WERI-Rb-1 (cell line): ENCODE measurements at regions not wholly inside any gene's neighbourhood (a gene's known extent, or its start where the extent isn't known, plus 50 kb on each side); places are given as distances from the start of the nearest gene placed in this dataset.
"Not testable (repeated sequence)": the region's sequence is repeated elsewhere in the genome, so short reads cannot be mapped to it uniquely, and the experiment has no call there.

Experiments
- DNase-seq: peaks from one replicate; pipeline ENCODE4 v3.0.0-alpha.2; 2020
- H3K27ac ChIP-seq: fragments of 250-450 bp; sonication (Bioruptor Pico); 2 replicates; pipeline ENCODE4 v1.5.1; 2020; ENCODE audit warnings: mild to moderate bottlenecking, moderate library complexity
- H3K27me3 ChIP-seq: fragments of 250-450 bp; sonication (Bioruptor Pico); 2 replicates; pipeline ENCODE4 v1.5.1; 2021; ENCODE audit warnings: mild to moderate bottlenecking, low read depth, moderate library complexity; ENCODE audit not compliant: insufficient read depth, severe bottlenecking
- H3K36me3 ChIP-seq: fragments of 250-450 bp; sonication (Bioruptor Pico); 2 replicates; pipeline ENCODE4 v1.5.1; 2020; ENCODE audit warnings: mild to moderate bottlenecking, moderate library complexity
- H3K4me3 ChIP-seq: 2 replicates; pipeline ENCODE4 v1.5.1; 2011; ENCODE audit warnings: low read depth, mild to moderate bottlenecking, control low read depth, low read length
- H3K9me3 ChIP-seq: fragments of 250-450 bp; sonication (Bioruptor Pico); 2 replicates; pipeline ENCODE4 v1.5.1; 2021; ENCODE audit warnings: mild to moderate bottlenecking, moderate library complexity; ENCODE audit not compliant: severe bottlenecking
- TF ChIP-seq, protein P1 (sequence below): IDR thresholded peaks from 2 replicates; pipeline ENCODE4 v1.5.1; 2011; ENCODE audit warnings: low read depth, mild to moderate bottlenecking, control low read depth, inconsistent platforms, low read length

GRCh38 chr13:81117416-81117815, 776.5 kb upstream of the SPRY2 start:
- no peaks in the 10 kb centered on the region for H3K9me3 ChIP-seq
- H3K27ac ChIP-seq: no peak overlapping the region
- DNase-seq: no peak
- no peaks in the 10 kb centered on the region for H3K27me3 ChIP-seq
- H3K36me3 ChIP-seq: no peaks in the 10 kb centered on the region
- H3K4me3 ChIP-seq: no peak overlapping the region
- TF ChIP-seq, protein P1, sequence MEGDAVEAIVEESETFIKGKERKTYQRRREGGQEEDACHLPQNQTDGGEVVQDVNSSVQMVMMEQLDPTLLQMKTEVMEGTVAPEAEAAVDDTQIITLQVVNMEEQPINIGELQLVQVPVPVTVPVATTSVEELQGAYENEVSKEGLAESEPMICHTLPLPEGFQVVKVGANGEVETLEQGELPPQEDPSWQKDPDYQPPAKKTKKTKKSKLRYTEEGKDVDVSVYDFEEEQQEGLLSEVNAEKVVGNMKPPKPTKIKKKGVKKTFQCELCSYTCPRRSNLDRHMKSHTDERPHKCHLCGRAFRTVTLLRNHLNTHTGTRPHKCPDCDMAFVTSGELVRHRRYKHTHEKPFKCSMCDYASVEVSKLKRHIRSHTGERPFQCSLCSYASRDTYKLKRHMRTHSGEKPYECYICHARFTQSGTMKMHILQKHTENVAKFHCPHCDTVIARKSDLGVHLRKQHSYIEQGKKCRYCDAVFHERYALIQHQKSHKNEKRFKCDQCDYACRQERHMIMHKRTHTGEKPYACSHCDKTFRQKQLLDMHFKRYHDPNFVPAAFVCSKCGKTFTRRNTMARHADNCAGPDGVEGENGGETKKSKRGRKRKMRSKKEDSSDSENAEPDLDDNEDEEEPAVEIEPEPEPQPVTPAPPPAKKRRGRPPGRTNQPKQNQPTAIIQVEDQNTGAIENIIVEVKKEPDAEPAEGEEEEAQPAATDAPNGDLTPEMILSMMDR: no peak

GRCh38 chr13:81116461-81117282, 775.7 kb upstream of the SPRY2 start:
- H3K27ac ChIP-seq: no peak overlapping the region
- no peak overlapping the region for H3K4me3 ChIP-seq
- TF ChIP-seq, protein P1: no peak
- no peaks in the 10 kb centered on the region for H3K36me3 ChIP-seq
- H3K9me3 ChIP-seq: no peaks in the 10 kb centered on the region
- DNase-seq: no peak
- no peaks in the 10 kb centered on the region for H3K27me3 ChIP-seq

- TF ChIP-seq, protein P1: no peak
- DNase-seq: no peak
These were observed 768.1 kb upstream of the SPRY2 start for GRCh38 chr13:81109026-81109425.

GRCh38 chr13:81106348-81106747, 765.4 kb upstream of the SPRY2 start:
- no peaks in the 10 kb centered on the region for H3K27me3 ChIP-seq
- H3K9me3 ChIP-seq: no peaks in the 10 kb centered on the region
- no peak overlapping the region for H3K27ac ChIP-seq
- H3K36me3 ChIP-seq: no peaks in the 10 kb centered on the region
- H3K4me3 ChIP-seq: no peak overlapping the region
- no peak for DNase-seq
- TF ChIP-seq, protein P1: no peak

More at GRCh38 chr13:81109026-81109425, 768.1 kb upstream of the SPRY2 start:
- Histone ChIP-seq H3K9me3 (no peaks in the 10 kb centered on the region), H3K4me3 (no peak overlapping the region), H3K27me3 (no peaks in the 10 kb centered on the region), H3K36me3 (no peaks in the 10 kb centered on the region), H3K27ac (no peak overlapping the region)

DNA sequence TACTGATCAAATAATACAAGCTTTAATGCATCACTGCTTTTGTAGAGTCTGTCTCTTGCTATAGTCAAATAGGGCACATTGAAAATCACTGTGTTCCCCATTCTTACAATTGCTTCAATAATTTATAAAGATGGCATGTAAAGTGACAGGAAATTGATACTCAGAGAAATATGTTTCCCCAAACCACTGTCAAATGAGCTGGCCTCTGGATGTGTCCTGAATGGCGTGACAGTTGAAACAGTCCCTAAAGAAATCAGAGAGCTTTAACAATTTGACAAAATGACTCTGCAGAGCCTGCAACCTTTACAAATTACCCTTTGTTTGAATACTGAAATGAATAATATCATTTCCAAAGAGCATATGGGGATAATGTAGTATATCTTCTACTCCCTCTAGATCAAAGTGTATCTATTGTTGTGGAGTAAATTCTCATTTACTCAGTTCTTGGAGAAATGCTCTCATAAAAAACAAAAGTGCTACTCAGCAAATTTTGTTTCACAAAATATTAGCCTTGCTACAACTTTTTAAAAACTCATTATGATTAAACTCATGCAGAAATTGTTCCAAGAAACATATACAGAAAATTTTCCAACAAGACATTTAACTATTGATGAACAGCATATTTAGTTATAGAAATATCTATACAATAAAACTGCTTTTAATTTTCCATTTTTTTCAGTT, 763.2 kb upstream of the SPRY2 start:
- TF ChIP-seq, protein P1: no peak
- Histone ChIP-seq H3K9me3 (no peaks in the 10 kb centered on the region), H3K36me3 (no peaks in the 10 kb centered on the region), H3K27me3 (no peaks in the 10 kb centered on the region), H3K27ac (no peak overlapping the region), H3K4me3 (no peak overlapping the region)
- no peak for DNase-seq

- not testable (repeated sequence) for H3K36me3 ChIP-seq, H3K4me3 ChIP-seq, DNase-seq, H3K27me3 ChIP-seq, H3K9me3 ChIP-seq, H3K27ac ChIP-seq
These were observed 761.1 kb upstream of the SPRY2 start for GRCh38 chr13:81102066-81102465.
